ENCODE measurements at regions not wholly inside any gene's neighbourhood (a gene's known extent, or its start where the extent isn't known, plus 50 kb on each side); places are given as distances from the start of the nearest gene placed in this dataset.

DNA sequence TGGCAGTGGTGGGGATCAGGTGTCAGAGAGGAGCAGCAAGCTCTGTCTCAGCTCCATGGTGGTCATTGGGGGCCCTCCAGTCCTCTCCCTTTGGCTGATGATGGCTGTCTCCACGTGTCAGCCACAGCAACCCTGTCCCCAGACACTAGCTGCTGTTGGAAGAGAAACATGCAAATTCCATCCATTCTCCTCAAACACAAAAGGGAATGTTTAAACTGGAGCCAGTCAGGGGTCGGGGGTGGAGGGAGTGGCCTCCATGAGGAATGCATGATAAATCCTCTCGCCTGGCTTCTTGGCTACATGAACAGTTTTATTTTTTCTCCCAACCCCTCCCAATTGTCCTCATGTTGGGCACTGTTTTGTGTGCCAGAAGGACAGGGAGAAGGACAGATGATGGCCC, 86.4 kb downstream of the EDN3 start:
- Histone ChIP-seq H3K4me1 (peaks cover 17% of the 10 kb centered on the region), H3K4me3 (no peak overlapping the region), H3K27me3 (no peaks in the 10 kb centered on the region), H3K36me3 (no peaks in the 10 kb centered on the region), H3K27ac (peak overlapping the region; percentile 8), H3K9me3 (no peaks in the 10 kb centered on the region)
- DNase-seq (ENCODE audit: extremely low spot score in 2 of 2) = no peak
- TF ChIP-seq POLR2AphosphoS5 (IDR thresholded peaks at IDR 0.05; ENCODE audit: insufficient read depth in 1 of 2, low read depth in 1 of 2) (no peak), POLR2A (IDR thresholded peaks at IDR 0.05) (no peak)
- TF ChIP-seq, protein P1, sequence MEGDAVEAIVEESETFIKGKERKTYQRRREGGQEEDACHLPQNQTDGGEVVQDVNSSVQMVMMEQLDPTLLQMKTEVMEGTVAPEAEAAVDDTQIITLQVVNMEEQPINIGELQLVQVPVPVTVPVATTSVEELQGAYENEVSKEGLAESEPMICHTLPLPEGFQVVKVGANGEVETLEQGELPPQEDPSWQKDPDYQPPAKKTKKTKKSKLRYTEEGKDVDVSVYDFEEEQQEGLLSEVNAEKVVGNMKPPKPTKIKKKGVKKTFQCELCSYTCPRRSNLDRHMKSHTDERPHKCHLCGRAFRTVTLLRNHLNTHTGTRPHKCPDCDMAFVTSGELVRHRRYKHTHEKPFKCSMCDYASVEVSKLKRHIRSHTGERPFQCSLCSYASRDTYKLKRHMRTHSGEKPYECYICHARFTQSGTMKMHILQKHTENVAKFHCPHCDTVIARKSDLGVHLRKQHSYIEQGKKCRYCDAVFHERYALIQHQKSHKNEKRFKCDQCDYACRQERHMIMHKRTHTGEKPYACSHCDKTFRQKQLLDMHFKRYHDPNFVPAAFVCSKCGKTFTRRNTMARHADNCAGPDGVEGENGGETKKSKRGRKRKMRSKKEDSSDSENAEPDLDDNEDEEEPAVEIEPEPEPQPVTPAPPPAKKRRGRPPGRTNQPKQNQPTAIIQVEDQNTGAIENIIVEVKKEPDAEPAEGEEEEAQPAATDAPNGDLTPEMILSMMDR (IDR thresholded peaks at IDR 0.05) = no peak
- intact Hi-C loops (cut with DNase I) = no loop called here

- no peaks in the 10 kb centered on the region for H3K36me3 ChIP-seq
- peaks cover 23% of the 10 kb centered on the region for H3K4me1 ChIP-seq
- no peaks in the 10 kb centered on the region for H3K27me3 ChIP-seq
- TF ChIP-seq, protein P1 (IDR thresholded peaks at IDR 0.05) = no peak
- TF ChIP-seq POLR2AphosphoS5 (IDR thresholded peaks at IDR 0.05; ENCODE audit: insufficient read depth in 1 of 2, low read depth in 1 of 2) = peak in 1 of 2 donors; percentile 79
- no peak for TF ChIP-seq POLR2A (IDR thresholded peaks at IDR 0.05)
- intact Hi-C loops (cut with DNase I) = no loop called here
- H3K4me3 ChIP-seq = no peak overlapping the region
- H3K9me3 ChIP-seq = no peaks in the 10 kb centered on the region
- no peak for DNase-seq (ENCODE audit: extremely low spot score in 2 of 2)
- no peak overlapping the region for H3K27ac ChIP-seq
Observed at GRCh38 chr20:59387891-59388290, 87.5 kb downstream of the EDN3 start.

- intact Hi-C loops (cut with DNase I) = no loop called here
- H3K4me1 ChIP-seq = peaks cover 23% of the 10 kb centered on the region
- H3K4me3 ChIP-seq = no peak overlapping the region
- no peaks in the 10 kb centered on the region for H3K36me3 ChIP-seq
- H3K27me3 ChIP-seq = no peaks in the 10 kb centered on the region
- DNase-seq (ENCODE audit: extremely low spot score in 2 of 2) = no peak
- H3K27ac ChIP-seq = peak overlapping the region; percentile 58
- TF ChIP-seq POLR2AphosphoS5 (IDR thresholded peaks at IDR 0.05; ENCODE audit: insufficient read depth in 1 of 2, low read depth in 1 of 2) (no peak), POLR2A (IDR thresholded peaks at IDR 0.05) (no peak)
- TF ChIP-seq, protein P1 (IDR thresholded peaks at IDR 0.05) = no peak
- no peaks in the 10 kb centered on the region for H3K9me3 ChIP-seq
Observed at GRCh38 chr20:59388402-59388801, 88.0 kb downstream of the EDN3 start.

GRCh38 chr20:59390437-59390836, 90.0 kb downstream of the EDN3 start:
- H3K27me3 ChIP-seq = no peaks in the 10 kb centered on the region
- peaks cover 32% of the 10 kb centered on the region for H3K4me1 ChIP-seq
- TF ChIP-seq POLR2A (IDR thresholded peaks at IDR 0.05) (no peak), POLR2AphosphoS5 (IDR thresholded peaks at IDR 0.05; ENCODE audit: insufficient read depth in 1 of 2, low read depth in 1 of 2) (no peak)
- TF ChIP-seq, protein P1 (IDR thresholded peaks at IDR 0.05) = no peak

GRCh38 chr20:59391975-59392374, 91.6 kb downstream of the EDN3 start:
- peaks cover 21% of the 10 kb centered on the region for H3K4me1 ChIP-seq
- intact Hi-C loops (cut with DNase I) = no loop called here
- no peak for DNase-seq (ENCODE audit: extremely low spot score in 2 of 2)
- H3K27me3 ChIP-seq = no peaks in the 10 kb centered on the region
- TF ChIP-seq POLR2A (IDR thresholded peaks at IDR 0.05) (no peak), POLR2AphosphoS5 (IDR thresholded peaks at IDR 0.05; ENCODE audit: insufficient read depth in 1 of 2, low read depth in 1 of 2) (no peak)
- TF ChIP-seq, protein P1 (IDR thresholded peaks at IDR 0.05) = no peak
- no peak overlapping the region for H3K4me3 ChIP-seq
- H3K27ac ChIP-seq = no peak overlapping the region
- H3K9me3 ChIP-seq = no peaks in the 10 kb centered on the region
- H3K36me3 ChIP-seq = no peaks in the 10 kb centered on the region

More at GRCh38 chr20:59390437-59390836, 90.0 kb downstream of the EDN3 start:
- Histone ChIP-seq H3K4me3 (no peak overlapping the region), H3K36me3 (no peaks in the 10 kb centered on the region), H3K27ac (no peak overlapping the region), H3K9me3 (no peaks in the 10 kb centered on the region)
- no peak for DNase-seq (ENCODE audit: extremely low spot score in 2 of 2)
- intact Hi-C loops (cut with DNase I) = no loop called here

Data from vagina (tissue), 2 donors.